Stimulated activated CD4-positive, alpha-beta T cell treated with anti-CD3 and anti-CD28 coated beads, Interleukin-12 subunit alpha, Interleukin-12 subunit beta, amount 100 ng/mL, for 4 hours (primary cell): ENCODE measurements at regions not wholly inside any gene's neighbourhood (a gene's known extent, or its start where the extent isn't known, plus 50 kb on each side); places are given as distances from the start of the nearest gene placed in this dataset.

Source experiments
- DNase-seq: peaks from one replicate; pipeline ENCODE4 v3.0.0-alpha.2; 2020

DNA sequence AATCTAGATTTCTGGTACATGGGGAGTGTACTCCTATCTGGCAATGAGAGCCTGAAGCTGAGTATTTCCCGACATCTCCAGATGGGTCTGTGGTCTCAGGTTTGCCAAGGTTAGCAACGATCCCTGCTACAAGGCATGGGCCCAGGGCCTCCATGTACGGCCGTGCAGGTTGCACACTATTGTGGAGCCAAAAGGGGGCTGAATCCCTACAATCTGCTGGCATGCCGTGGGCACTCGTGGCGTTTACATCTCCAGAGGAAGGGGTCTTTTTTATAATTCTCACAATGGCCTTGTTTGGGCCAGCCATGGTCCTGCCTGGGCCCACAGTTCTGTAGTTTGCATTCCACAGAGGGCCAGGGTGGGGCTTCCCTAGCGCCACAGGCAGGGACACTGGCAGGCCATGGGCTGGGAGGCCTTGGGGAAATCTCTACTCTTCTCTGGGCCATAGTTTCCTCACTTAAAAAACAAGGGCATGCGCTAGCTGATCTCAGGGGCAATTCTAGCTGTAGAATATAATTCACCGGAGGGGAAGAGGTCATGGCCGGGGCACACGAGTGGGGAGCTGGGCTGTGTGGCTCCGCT is 68.9 kb upstream of the TLE3 start:
- DNase-seq = no peak

GRCh38 chr15:70165716-70166284 is 68.1 kb upstream of the TLE3 start:
- no peak for DNase-seq

- DNase-seq = no peak
Measured at GRCh38 chr15:70164910-70165715, 67.4 kb upstream of the TLE3 start.

DNA sequence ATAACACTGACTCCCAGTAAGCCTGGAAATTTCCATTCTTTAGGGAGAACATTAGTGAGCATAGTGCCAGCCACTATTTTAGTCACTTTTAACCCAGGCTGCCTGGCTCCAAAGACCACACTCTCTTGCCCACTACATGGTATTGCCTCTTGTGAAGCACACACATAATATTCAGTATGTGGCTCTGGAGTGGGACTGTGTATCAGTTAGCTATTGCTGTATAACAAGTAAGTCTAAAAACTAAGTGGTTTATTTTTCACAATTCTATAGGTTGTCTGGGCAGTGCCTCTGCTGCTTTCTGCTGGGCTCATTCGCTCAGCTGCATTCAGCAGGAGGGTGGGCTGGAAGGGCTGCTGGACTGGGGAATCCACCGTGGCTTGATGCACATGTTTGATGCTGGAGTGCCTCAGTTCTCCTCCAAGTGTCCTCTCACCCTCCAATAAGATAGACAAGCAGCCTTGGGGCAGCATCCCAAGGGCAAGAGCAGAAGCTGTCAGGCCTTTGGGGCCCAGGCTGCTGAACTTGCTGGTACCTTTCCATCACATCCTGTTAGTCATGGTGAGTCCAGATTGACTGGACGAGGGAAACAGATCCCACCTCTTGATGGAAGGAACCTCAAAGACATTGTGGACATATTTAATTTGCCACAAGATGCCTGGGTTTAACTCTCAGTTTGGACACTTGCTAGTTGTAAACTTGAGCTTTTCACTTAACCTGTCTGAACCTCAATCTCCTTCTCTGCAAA is 66.6 kb upstream of the TLE3 start:
- no peak for DNase-seq

DNA sequence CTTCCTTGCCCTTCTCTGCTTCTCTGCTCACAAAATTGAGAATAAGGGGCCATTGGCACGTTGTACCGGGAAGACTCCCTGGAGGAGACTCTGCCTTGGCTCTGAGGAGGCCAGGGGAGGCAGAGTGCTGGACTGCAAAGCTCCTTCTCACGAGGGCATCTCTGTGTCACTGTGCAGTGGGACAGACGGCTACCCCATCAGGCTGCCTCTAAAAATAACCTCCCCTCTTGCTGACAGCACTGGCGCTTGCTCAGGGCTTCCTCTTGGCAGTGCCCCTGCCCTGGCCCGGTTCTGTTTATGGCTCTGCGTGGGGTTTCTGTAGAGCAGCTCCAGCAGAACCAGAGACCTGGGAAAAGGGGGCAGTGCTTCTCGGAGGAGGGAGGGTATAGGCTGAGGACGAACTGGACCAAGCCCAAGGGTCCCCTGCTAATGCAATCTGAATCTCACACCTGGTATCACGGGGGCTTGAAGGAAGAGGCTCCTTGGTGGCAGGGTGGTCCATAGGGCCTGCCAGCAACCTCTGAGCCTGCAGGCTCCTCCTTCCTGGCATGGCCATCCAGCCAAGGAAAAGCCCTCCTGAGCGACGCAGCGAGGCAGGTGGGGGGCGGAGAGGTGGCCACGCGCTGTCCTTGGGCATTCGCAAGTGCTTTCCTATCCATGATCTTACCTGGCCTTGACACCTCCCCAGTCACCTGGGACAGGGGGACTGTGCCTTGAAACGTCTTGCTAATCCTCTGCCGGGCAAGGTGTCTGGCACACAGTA is 63.3 kb upstream of the TLE3 start:
- no peak for DNase-seq

- no peak for DNase-seq
Measured at GRCh38 chr15:70160267-70160666, 62.5 kb upstream of the TLE3 start.

DNA sequence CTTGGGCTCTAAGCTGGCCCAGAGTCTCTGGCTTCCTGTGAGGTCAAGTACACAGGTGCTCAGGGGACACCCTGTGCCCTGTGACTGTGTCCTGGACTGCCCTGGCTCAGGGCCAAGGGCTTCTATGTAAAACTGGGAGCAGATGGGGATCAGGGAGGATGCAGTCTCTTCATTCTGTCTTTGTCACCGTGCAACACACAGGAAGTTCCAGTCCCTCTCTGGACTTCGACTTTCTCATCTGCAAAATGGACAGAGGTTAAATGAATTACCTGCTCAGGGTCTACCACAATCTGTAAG is 61.9 kb upstream of the TLE3 start:
- DNase-seq = no peak

DNA sequence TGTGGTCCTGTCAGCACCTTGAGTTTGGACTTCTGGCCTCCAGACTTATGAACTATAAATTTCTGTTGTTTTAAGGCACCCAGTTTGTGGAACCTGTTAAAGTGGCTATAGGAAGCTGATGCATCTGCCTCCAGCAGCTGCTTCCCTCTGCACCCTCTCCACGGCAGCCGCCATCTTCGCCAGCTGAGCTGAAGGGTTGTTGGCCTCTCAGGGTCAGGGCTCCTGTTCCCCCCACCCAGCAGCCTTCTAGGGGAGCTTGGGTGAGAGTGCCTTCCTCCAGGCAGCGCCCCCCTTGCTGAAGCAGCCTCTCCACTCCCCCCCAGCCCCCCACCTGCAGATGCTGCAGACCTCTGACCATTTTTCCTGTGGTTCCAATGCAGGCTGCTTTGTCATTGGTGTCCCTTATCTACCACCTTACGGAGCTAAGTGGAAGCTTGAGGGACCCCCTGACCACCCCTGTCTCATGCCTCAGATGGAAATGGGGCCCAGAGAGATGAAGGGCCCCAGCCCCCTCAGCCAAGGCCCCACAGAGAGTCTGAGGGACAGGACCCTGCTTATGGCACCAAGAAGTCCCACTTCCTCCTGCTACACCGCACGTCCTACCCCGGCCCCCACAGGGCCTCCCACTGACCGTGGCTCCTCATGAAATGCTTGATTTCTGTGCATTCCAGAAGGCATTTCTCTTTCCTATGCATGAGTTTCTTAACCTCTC is 61.4 kb upstream of the TLE3 start:
- no peak for DNase-seq

GRCh38 chr15:70158309-70159000 is 60.7 kb upstream of the TLE3 start:
- no peak for DNase-seq

GRCh38 chr15:70156671-70157271 is 59.1 kb upstream of the TLE3 start:
- DNase-seq = no peak

DNA sequence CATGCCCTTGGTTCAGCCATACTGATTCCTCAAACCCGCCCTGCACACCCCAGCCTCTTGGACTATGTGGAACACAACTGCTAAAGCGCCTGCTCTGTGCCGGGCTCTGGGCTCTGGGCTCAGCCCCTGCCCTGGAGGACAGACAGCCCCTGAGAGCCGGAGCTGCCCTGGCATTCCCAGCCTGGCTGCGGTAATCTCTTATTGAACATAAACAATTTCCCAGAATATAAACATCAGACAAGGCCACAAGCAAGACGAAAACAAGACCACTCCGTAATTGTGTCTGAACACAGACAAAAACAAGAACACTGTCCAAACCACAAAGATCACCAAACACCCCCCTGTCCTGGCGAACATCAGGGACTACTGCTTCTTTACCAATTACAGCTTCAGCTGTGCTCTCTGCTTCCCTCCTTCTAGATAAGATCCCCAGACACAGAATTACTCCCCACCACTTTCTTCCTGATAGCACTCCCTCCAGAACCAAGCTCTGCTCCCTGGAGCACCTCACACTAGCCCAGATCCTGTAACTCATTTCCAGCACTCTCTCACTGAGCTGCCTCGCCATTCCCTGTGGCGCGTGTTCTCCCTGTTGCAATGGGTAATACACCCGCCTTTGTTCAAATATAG is 57.1 kb upstream of the TLE3 start:
- no peak for DNase-seq

- no peak for DNase-seq
Measured at GRCh38 chr15:70153921-70154717, 56.4 kb upstream of the TLE3 start.

- DNase-seq = no peak
Measured at GRCh38 chr15:70152070-70152480, 54.4 kb upstream of the TLE3 start.

GRCh38 chr15:70151462-70151861 is 53.7 kb upstream of the TLE3 start:
- no peak for DNase-seq

DNA sequence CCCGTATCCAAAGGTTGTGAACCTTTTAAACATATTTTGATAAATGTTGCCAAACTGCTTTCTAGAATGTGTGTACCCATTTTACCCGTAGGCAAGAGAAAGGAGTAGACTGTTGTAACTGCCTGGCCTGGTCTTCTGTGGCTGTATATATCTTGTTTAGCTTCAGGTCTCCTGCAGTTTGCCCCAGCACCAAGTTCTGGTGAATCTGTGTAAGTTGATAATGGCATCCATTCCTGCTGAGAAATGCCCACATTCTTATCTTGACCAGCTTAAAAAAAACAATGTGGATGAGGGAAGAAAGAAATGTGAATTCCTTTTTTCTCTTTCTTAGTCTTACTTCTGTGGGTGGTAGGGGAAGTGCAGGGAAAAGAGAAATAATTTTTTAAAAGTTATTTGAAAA is 53.3 kb upstream of the TLE3 start:
- no peak for DNase-seq

DNA sequence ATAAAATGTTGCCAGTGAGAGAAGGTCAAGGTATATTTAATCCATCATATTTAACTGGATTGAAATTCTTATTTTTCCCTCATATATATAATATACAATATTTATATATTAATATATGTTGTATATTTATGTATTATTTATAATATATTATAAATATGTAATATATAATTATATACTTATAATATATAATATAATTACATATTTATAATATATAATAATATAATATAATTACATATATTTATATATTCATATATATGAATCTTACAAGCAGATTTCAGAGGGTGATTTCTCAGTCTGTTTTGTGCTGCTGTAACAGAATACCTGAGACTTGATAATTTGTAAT is 52.7 kb upstream of the TLE3 start:
- DNase-seq = no peak

DNA sequence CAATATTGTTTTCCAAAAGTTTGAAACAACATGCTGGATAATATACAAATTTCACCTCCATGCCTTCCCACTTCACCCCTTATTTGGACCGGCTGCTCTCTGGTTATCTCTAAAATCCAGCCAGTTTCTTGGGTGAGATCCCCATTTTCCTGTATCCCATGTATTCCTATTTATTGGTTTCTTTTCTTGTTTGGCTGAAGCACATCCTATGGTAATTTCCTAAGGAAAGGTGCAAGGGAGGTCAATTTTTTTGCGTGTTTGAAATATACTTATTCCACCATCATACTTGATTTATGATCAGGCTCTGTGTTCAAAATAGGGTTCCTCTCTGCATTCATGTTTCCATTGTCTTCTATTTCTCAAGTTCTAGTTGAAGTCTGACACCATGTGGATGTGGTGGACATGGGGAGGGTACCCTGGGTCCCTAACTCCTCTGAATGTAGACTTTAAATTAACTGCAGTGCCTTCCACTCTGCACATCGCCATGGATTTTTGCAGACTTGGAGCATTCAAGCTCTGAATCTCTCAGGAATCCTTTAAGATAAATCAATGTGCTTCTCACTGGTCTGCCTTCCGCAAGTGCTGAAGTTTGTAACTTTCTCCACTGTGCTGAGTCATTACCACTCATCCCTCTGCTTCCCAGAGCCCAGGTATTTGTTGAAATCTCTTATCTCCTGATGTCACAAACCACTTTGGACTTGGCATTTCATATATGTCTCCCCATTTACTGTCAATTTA is 52.1 kb upstream of the TLE3 start:
- no peak for DNase-seq

- no peak for DNase-seq
Measured at GRCh38 chr15:70147778-70148177, 50.1 kb upstream of the TLE3 start.
